NB4 (cell line): ENCODE measurements at regions not wholly inside any gene's neighbourhood (a gene's known extent, or its start where the extent isn't known, plus 50 kb on each side); places are given as distances from the start of the nearest gene placed in this dataset.

ENCODE experiments used
- MYC ChIP-seq: IDR thresholded peaks from 2 replicates; pipeline ENCODE4 v1.6.1; 2011; ENCODE audit warnings: low read depth, low read length
- POLR2A ChIP-seq: IDR thresholded peaks from 2 replicates; pipeline ENCODE4 v1.6.1; 2011; ENCODE audit warnings: mild to moderate bottlenecking; ENCODE audit not compliant: insufficient read length; ENCODE audit errors: extremely low read depth
- TF ChIP-seq, protein P1 (sequence below): IDR thresholded peaks from one replicate; pipeline ENCODE4 v1.5.1; 2012; ENCODE audit warnings: low read depth, low read length
- TF ChIP-seq, protein P2 (sequence below): IDR thresholded peaks from 2 replicates; pipeline ENCODE4 v1.6.1; 2011; ENCODE audit warnings: low read depth, low read length

DNA sequence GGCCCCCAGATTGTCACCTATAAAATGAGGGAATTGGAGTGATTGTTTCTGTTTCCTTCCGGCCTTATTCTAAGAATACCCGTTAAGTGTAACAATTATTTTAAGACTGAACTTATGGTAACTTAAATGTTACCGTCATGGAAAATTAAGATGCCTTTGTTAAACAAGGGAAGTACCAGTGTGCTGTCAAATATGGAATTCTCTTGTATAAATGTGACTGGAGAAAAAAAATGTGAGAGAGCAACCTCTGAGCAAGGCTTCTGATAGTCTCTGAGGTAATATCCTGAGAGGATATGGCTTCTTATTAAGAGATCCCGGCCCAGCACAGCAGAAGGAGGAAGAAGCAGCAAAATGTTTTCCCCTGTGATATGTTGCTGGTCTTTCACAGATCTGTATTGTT is 480.7 kb upstream of the ADAMTS9 start:
- TF ChIP-seq, protein P1, sequence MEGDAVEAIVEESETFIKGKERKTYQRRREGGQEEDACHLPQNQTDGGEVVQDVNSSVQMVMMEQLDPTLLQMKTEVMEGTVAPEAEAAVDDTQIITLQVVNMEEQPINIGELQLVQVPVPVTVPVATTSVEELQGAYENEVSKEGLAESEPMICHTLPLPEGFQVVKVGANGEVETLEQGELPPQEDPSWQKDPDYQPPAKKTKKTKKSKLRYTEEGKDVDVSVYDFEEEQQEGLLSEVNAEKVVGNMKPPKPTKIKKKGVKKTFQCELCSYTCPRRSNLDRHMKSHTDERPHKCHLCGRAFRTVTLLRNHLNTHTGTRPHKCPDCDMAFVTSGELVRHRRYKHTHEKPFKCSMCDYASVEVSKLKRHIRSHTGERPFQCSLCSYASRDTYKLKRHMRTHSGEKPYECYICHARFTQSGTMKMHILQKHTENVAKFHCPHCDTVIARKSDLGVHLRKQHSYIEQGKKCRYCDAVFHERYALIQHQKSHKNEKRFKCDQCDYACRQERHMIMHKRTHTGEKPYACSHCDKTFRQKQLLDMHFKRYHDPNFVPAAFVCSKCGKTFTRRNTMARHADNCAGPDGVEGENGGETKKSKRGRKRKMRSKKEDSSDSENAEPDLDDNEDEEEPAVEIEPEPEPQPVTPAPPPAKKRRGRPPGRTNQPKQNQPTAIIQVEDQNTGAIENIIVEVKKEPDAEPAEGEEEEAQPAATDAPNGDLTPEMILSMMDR, result no peak
- TF ChIP-seq MYC (no peak), POLR2A (no peak)
- TF ChIP-seq, protein P2, sequence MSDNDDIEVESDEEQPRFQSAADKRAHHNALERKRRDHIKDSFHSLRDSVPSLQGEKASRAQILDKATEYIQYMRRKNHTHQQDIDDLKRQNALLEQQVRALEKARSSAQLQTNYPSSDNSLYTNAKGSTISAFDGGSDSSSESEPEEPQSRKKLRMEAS, result no peak
